HepG2 (cell line): ENCODE measurements at regions not wholly inside any gene's neighbourhood (a gene's known extent, or its start where the extent isn't known, plus 50 kb on each side); places are given as distances from the start of the nearest gene placed in this dataset.

Experiments used
- AKAP8 ChIP-seq: sonication (generic); formaldehyde crosslinking; IDR thresholded peaks from 2 replicates; pipeline ENCODE4 v1.5.1; 2020; ENCODE audit warnings: mild to moderate bottlenecking, missing genetic modification reagents
- CEBPG ChIP-seq: IDR thresholded peaks from 2 replicates; pipeline ENCODE4 v1.6.1; 2016
- DR1 ChIP-seq: sonication (generic); formaldehyde crosslinking; IDR thresholded peaks from 2 replicates; pipeline ENCODE4 v1.8.0; 2021; ENCODE audit warnings: mild to moderate bottlenecking, missing genetic modification reagents, inconsistent platforms
- EHMT2 ChIP-seq: fragments of 200-600 bp; sonication (generic); IDR thresholded peaks from 2 replicates; pipeline ENCODE4 v1.7.0; 2017; ENCODE audit warnings: antibody characterized with exemption, low read depth, low read length, borderline replicate concordance
- FOXM1 ChIP-seq: sonication (generic); formaldehyde crosslinking; IDR thresholded peaks from 2 replicates; pipeline ENCODE4 v1.5.0; 2020; ENCODE audit warnings: missing genetic modification reagents
- HNF4A ChIP-seq: sonication (generic); formaldehyde crosslinking; IDR thresholded peaks from 2 replicates; pipeline ENCODE4 v1.4.0; 2020; ENCODE audit warnings: missing genetic modification reagents
- MTA3 ChIP-seq: sonication (generic); formaldehyde crosslinking; IDR thresholded peaks from 2 replicates; pipeline ENCODE4 v1.4.0; 2020; ENCODE audit warnings: missing genetic modification reagents
- MTF1 ChIP-seq: sonication (generic); formaldehyde crosslinking; IDR thresholded peaks from 2 replicates; pipeline ENCODE4 v1.5.0; 2020; ENCODE audit warnings: missing genetic modification reagents
- NFE2L1 ChIP-seq: sonication (generic); formaldehyde crosslinking; IDR thresholded peaks from 2 replicates; pipeline ENCODE4 v1.4.0; 2020; ENCODE audit warnings: missing genetic modification reagents, mild to moderate bottlenecking, borderline replicate concordance
- ZFP36L2 ChIP-seq: sonication (generic); formaldehyde crosslinking; IDR thresholded peaks from 2 replicates; pipeline ENCODE4 v1.4.0; 2020; ENCODE audit warnings: missing genetic modification reagents
- ZMYM4 ChIP-seq: sonication (generic); formaldehyde crosslinking; IDR thresholded peaks from 2 replicates; pipeline ENCODE4 v1.8.1; 2023; ENCODE audit warnings: mild to moderate bottlenecking, missing genetic modification reagents
- ZNF251 ChIP-seq: sonication (generic); formaldehyde crosslinking; IDR thresholded peaks from 2 replicates; pipeline ENCODE4 v1.9.0; 2021; ENCODE audit warnings: mild to moderate bottlenecking, missing genetic modification reagents
- ZNF326 ChIP-seq: sonication (generic); formaldehyde crosslinking; IDR thresholded peaks from 2 replicates; pipeline ENCODE4 v1.4.0; 2020; ENCODE audit warnings: missing genetic modification reagents, borderline replicate concordance
- ZNF572 ChIP-seq: sonication (generic); formaldehyde crosslinking; IDR thresholded peaks from 2 replicates; pipeline ENCODE4 v1.5.1; 2020; ENCODE audit warnings: mild to moderate bottlenecking, missing genetic modification reagents
- ZNF746 ChIP-seq: sonication (generic); formaldehyde crosslinking; IDR thresholded peaks from 2 replicates; pipeline ENCODE4 v1.8.0; 2022; ENCODE audit warnings: mild to moderate bottlenecking, missing genetic modification reagents
- ZNF749 ChIP-seq: sonication (generic); formaldehyde crosslinking; IDR thresholded peaks from 2 replicates; pipeline ENCODE4 v1.8.0; 2022; ENCODE audit warnings: mild to moderate bottlenecking, missing genetic modification reagents, moderate library complexity, borderline replicate concordance
- TF ChIP-seq, protein P1 (sequence below): sonication (generic); formaldehyde crosslinking; IDR thresholded peaks from 2 replicates; pipeline ENCODE4 v1.4.0; 2020; ENCODE audit warnings: missing genetic modification reagents
- TF ChIP-seq, protein P2 (sequence below): sonication (generic); formaldehyde crosslinking; IDR thresholded peaks from 2 replicates; pipeline ENCODE4 v1.4.0; 2020; ENCODE audit warnings: low read depth, missing genetic modification reagents
- TF ChIP-seq, protein P3 (sequence below): sonication (generic); formaldehyde crosslinking; IDR thresholded peaks from 2 replicates; pipeline ENCODE4 v1.5.0; 2020; ENCODE audit warnings: mild to moderate bottlenecking, missing genetic modification reagents, moderate library complexity

DNA sequence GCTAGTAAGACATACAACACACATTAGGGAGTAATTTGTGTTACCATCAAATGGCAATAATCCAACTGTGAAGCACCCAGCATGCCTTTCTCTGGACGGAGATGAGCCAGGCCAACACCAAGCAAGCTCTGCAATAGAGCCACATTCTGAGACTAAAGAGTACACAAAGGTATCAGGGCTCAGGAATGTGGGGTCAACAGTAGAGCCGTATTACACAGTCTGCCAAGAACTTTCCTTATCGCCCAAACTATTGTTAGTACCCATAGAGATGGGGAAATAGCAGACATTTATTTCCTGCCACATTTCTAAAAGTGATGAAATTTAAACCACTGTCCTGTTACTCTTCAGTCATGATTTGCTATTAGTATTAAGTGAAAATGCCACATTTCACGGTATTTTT is 113.7 kb downstream of the BMP4 start (continued):
- TF ChIP-seq, protein P1, sequence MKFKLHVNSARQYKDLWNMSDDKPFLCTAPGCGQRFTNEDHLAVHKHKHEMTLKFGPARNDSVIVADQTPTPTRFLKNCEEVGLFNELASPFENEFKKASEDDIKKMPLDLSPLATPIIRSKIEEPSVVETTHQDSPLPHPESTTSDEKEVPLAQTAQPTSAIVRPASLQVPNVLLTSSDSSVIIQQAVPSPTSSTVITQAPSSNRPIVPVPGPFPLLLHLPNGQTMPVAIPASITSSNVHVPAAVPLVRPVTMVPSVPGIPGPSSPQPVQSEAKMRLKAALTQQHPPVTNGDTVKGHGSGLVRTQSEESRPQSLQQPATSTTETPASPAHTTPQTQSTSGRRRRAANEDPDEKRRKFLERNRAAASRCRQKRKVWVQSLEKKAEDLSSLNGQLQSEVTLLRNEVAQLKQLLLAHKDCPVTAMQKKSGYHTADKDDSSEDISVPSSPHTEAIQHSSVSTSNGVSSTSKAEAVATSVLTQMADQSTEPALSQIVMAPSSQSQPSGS (CRISPR knock-in tag): 0 out of 2 replicates have a peak, but pooled peaks have one; percentile 28
- TF ChIP-seq ZNF572 (CRISPR knock-in tag) (no peak), ZNF746 (CRISPR knock-in tag) (no peak), DR1 (no peak), AKAP8 (CRISPR knock-in tag) (no peak), ZNF326 (no peak), ZFP36L2 (no peak), ZNF749 (CRISPR knock-in tag) (no peak), CEBPG (CRISPR knock-in tag) (peak; percentile 46; the same call in 1 of the 2 replicates), NFE2L1 (CRISPR knock-in tag) (no peak), HNF4A (CRISPR knock-in tag) (peak; percentile 43; the same call in 1 of the 2 replicates), ZMYM4 (CRISPR knock-in tag) (peak; percentile 54; the same call in 1 of the 2 replicates), FOXM1 (CRISPR knock-in tag) (no peak), EHMT2 (peak; percentile 75; the same call in 1 of the 2 replicates), MTA3 (CRISPR knock-in tag) (no peak), ZNF251 (CRISPR knock-in tag) (no peak), MTF1 (CRISPR knock-in tag) (no peak)
- TF ChIP-seq, protein P2, sequence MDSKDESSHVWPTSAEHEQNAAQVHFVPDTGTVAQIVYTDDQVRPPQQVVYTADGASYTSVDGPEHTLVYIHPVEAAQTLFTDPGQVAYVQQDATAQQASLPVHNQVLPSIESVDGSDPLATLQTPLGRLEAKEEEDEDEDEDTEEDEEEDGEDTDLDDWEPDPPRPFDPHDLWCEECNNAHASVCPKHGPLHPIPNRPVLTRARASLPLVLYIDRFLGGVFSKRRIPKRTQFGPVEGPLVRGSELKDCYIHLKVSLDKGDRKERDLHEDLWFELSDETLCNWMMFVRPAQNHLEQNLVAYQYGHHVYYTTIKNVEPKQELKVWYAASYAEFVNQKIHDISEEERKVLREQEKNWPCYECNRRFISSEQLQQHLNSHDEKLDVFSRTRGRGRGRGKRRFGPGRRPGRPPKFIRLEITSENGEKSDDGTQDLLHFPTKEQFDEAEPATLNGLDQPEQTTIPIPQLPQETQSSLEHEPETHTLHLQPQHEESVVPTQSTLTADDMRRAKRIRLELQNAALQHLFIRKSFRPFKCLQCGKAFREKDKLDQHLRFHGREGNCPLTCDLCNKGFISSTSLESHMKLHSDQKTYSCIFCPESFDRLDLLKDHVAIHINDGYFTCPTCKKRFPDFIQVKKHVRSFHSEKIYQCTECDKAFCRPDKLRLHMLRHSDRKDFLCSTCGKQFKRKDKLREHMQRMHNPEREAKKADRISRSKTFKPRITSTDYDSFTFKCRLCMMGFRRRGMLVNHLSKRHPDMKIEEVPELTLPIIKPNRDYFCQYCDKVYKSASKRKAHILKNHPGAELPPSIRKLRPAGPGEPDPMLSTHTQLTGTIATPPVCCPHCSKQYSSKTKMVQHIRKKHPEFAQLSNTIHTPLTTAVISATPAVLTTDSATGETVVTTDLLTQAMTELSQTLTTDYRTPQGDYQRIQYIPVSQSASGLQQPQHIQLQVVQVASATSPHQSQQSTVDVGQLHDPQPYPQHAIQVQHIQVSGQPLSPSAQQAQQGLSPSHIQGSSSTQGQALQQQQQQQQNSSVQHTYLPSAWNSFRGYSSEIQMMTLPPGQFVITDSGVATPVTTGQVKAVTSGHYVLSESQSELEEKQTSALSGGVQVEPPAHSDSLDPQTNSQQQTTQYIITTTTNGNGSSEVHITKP (CRISPR knock-in tag): no peak
- TF ChIP-seq, protein P3, sequence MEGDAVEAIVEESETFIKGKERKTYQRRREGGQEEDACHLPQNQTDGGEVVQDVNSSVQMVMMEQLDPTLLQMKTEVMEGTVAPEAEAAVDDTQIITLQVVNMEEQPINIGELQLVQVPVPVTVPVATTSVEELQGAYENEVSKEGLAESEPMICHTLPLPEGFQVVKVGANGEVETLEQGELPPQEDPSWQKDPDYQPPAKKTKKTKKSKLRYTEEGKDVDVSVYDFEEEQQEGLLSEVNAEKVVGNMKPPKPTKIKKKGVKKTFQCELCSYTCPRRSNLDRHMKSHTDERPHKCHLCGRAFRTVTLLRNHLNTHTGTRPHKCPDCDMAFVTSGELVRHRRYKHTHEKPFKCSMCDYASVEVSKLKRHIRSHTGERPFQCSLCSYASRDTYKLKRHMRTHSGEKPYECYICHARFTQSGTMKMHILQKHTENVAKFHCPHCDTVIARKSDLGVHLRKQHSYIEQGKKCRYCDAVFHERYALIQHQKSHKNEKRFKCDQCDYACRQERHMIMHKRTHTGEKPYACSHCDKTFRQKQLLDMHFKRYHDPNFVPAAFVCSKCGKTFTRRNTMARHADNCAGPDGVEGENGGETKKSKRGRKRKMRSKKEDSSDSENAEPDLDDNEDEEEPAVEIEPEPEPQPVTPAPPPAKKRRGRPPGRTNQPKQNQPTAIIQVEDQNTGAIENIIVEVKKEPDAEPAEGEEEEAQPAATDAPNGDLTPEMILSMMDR (CRISPR knock-in tag): no peak
